ENCODE measurements at regions not wholly inside any gene's neighbourhood (a gene's known extent, or its start where the extent isn't known, plus 50 kb on each side); places are given as distances from the start of the nearest gene placed in this dataset.
A peak's percentile ranks its signal among the peaks of the same experiment; 100 is the strongest.

GRCh38 chr19:32224371-32225244 is 120.8 kb upstream of the ZNF507 start:
- no peaks in the 10 kb centered on the region for H3K36me3 ChIP-seq
- no peaks in the 10 kb centered on the region for H3K9me3 ChIP-seq
- H3K27ac ChIP-seq, result no peak overlapping the region
- H3K4me3 ChIP-seq (ENCODE audit: low read depth in 1 of 2, low read length in 1 of 2), result no peak overlapping the region
- peak; percentile 96 for TF ChIP-seq CTCF (IDR thresholded peaks at IDR 0.05)
- peaks cover 64% of the 10 kb centered on the region for H3K27me3 ChIP-seq
- peaks cover 0 to 4% of the 10 kb centered on the region in 2 experiments for H3K4me1 ChIP-seq (ENCODE audit: control insufficient read depth in 1 of 2, insufficient read depth in 1 of 2, low read depth in 1 of 2, low read length in 1 of 2)

GRCh38 chr19:32227561-32228165 is 117.7 kb upstream of the ZNF507 start:
- Histone ChIP-seq H3K4me3 (ENCODE audit: low read depth in 1 of 2, low read length in 1 of 2) (no peak overlapping the region), H3K27me3 (peaks cover 48% of the 10 kb centered on the region), H3K9me3 (no peaks in the 10 kb centered on the region), H3K27ac (no peak overlapping the region), H3K4me1 (ENCODE audit: control insufficient read depth in 1 of 2, insufficient read depth in 1 of 2, low read depth in 1 of 2, low read length in 1 of 2) (peaks cover 0 to 4% of the 10 kb centered on the region in 2 experiments), H3K36me3 (no peaks in the 10 kb centered on the region)
- TF ChIP-seq CTCF (IDR thresholded peaks at IDR 0.05), result no peak

DNA sequence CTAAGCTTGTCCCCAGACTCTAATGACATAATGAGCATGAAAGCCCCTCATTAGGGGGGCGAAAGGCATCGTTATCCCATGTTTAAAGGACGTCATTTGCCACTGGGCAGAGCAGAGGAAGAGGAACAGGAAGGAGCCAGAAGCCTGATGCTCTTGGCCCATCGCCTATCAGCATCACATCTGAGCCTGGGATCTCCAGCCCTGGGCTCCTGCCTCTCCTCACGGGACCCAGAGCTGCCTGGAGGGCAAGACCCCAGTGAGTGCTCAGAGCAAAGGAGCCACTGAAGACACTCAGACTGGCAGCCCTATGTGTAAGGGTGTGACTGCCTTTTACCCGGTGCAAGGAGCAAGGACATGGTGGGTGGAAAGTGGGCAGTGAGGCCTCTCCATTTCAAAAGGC is 115.0 kb upstream of the ZNF507 start:
- Histone ChIP-seq H3K4me1 (ENCODE audit: control insufficient read depth in 1 of 2, insufficient read depth in 1 of 2, low read depth in 1 of 2, low read length in 1 of 2) (no peaks in the 10 kb centered on the region), H3K27ac (no peak overlapping the region), H3K9me3 (no peaks in the 10 kb centered on the region), H3K4me3 (ENCODE audit: low read depth in 1 of 2, low read length in 1 of 2) (no peak overlapping the region), H3K27me3 (peaks cover 22% of the 10 kb centered on the region), H3K36me3 (no peaks in the 10 kb centered on the region)
- no peak for TF ChIP-seq CTCF (IDR thresholded peaks at IDR 0.05)

GRCh38 chr19:32231020-32231419 is 114.4 kb upstream of the ZNF507 start:
- no peaks in the 10 kb centered on the region for H3K9me3 ChIP-seq
- no peak overlapping the region for H3K4me3 ChIP-seq (ENCODE audit: low read depth in 1 of 2, low read length in 1 of 2)
- no peaks in the 10 kb centered on the region for H3K36me3 ChIP-seq
- no peak overlapping the region for H3K27ac ChIP-seq
- H3K27me3 ChIP-seq, result peaks cover 22% of the 10 kb centered on the region
- no peaks in the 10 kb centered on the region for H3K4me1 ChIP-seq (ENCODE audit: control insufficient read depth in 1 of 2, insufficient read depth in 1 of 2, low read depth in 1 of 2, low read length in 1 of 2)
- no peak for TF ChIP-seq CTCF (IDR thresholded peaks at IDR 0.05)

- Histone ChIP-seq H3K4me3 (ENCODE audit: low read depth in 1 of 2, low read length in 1 of 2) (no peak overlapping the region), H3K27me3 (peaks cover 15% of the 10 kb centered on the region), H3K27ac (no peak overlapping the region), H3K36me3 (no peaks in the 10 kb centered on the region), H3K4me1 (ENCODE audit: control insufficient read depth in 1 of 2, insufficient read depth in 1 of 2, low read depth in 1 of 2, low read length in 1 of 2) (no peaks in the 10 kb centered on the region), H3K9me3 (no peaks in the 10 kb centered on the region)
- no peak for TF ChIP-seq CTCF (IDR thresholded peaks at IDR 0.05)
These were observed 113.7 kb upstream of the ZNF507 start for GRCh38 chr19:32231691-32232090.
